GM23338 (cell line): ENCODE measurements at regions not wholly inside any gene's neighbourhood (a gene's known extent, or its start where the extent isn't known, plus 50 kb on each side); places are given as distances from the start of the nearest gene placed in this dataset.

Source experiments
- ATAC-seq: fragments of 200-7000 bp; cut with Tn5 transposase; 3 replicates; pipeline ENCODE4 v1.9.1; 2020
- DNase-seq: peaks from one replicate; pipeline ENCODE4 v3.0.0-alpha.2; 2015; ENCODE audit warnings: low spot score
- H2AFZ ChIP-seq: fragments of 200-600 bp; sonication (generic); 2 replicates; pipeline ENCODE4 v1.8.0; 2016; ENCODE audit warnings: antibody characterized with exemption, mild to moderate bottlenecking, moderate library complexity
- H3F3A ChIP-seq: fragments of 200-600 bp; sonication (generic); replicated peaks from 2 replicates; pipeline ENCODE4 v1.8.0; 2017; ENCODE audit warnings: antibody characterized with exemption, mixed run types, low read depth
- H3K27ac ChIP-seq: fragments of 200-600 bp; sonication (generic); 2 replicates; pipeline ENCODE4 v1.6.1; 2016; ENCODE audit warnings: low read depth
- H3K27me3 ChIP-seq: fragments of 200-600 bp; sonication (generic); 2 replicates; pipeline ENCODE4 v1.8.0; 2016; ENCODE audit warnings: mild to moderate bottlenecking, mixed run types, moderate library complexity; ENCODE audit not compliant: insufficient read depth
- H3K36me3 ChIP-seq: fragments of 200-600 bp; sonication (generic); 2 replicates; pipeline ENCODE4 v1.8.0; 2016; ENCODE audit warnings: mild to moderate bottlenecking; ENCODE audit not compliant: insufficient read depth
- H3K4me1 ChIP-seq: fragments of 200-600 bp; sonication (generic); 2 replicates; pipeline ENCODE4 v1.8.0; 2016; ENCODE audit warnings: mild to moderate bottlenecking, moderate library complexity; ENCODE audit not compliant: insufficient read depth
- H3K4me2 ChIP-seq: fragments of 200-600 bp; sonication (generic); 2 replicates; pipeline ENCODE4 v1.7.1; 2017; ENCODE audit warnings: mixed run types
- H3K4me3 ChIP-seq: fragments of 200-600 bp; sonication (generic); 2 replicates; pipeline ENCODE4 v1.6.1; 2016; ENCODE audit warnings: mixed run types
- H3K79me2 ChIP-seq: fragments of 200-600 bp; sonication (generic); replicated peaks from 2 replicates; pipeline ENCODE4 v1.8.0; 2017; ENCODE audit warnings: mild to moderate bottlenecking; ENCODE audit not compliant: insufficient read depth
- H3K9me2 ChIP-seq: fragments of 200-600 bp; sonication (generic); 2 replicates; pipeline ENCODE4 v1.8.0; 2017; ENCODE audit not compliant: insufficient read depth
- H4K20me1 ChIP-seq: fragments of 200-600 bp; sonication (generic); replicated peaks from 2 replicates; pipeline ENCODE4 v1.8.0; 2017; ENCODE audit warnings: mild to moderate bottlenecking; ENCODE audit not compliant: insufficient read depth
- H3K27ac Mint-ChIP-seq: 2 replicates; pipeline ENCODE4 v1.8.0; 2020; ENCODE audit warnings: inconsistent platforms, mild to moderate bottlenecking, moderate library complexity, mixed read lengths
- H3K27me3 Mint-ChIP-seq: 3 replicates; pipeline ENCODE4 v1.8.0; 2022; ENCODE audit warnings: low read depth, mild to moderate bottlenecking, moderate library complexity, mixed read lengths, inconsistent platforms; ENCODE audit not compliant: insufficient read depth, poor library complexity
- H3K36me3 Mint-ChIP-seq: 3 replicates; pipeline ENCODE4 v1.8.0; 2021; ENCODE audit warnings: low read depth, mild to moderate bottlenecking, inconsistent platforms, moderate library complexity, mixed read lengths
- H3K4me1 Mint-ChIP-seq: 3 replicates; pipeline ENCODE4 v1.8.0; 2020; ENCODE audit warnings: mild to moderate bottlenecking, inconsistent platforms, mixed read lengths
- H3K4me3 Mint-ChIP-seq: 3 replicates; pipeline ENCODE4 v1.8.0; 2021; ENCODE audit warnings: moderate library complexity, mild to moderate bottlenecking, inconsistent platforms, mixed read lengths
- H3K9me3 Mint-ChIP-seq: 3 replicates; pipeline ENCODE4 v1.8.0; 2020; ENCODE audit warnings: moderate library complexity, mild to moderate bottlenecking, inconsistent platforms, mixed read lengths
- CREB1 ChIP-seq: fragments of 250-450 bp; sonication (Bioruptor Pico); IDR thresholded peaks from 2 replicates; pipeline ENCODE4 v1.5.0; 2020; ENCODE audit warnings: low read depth, mild to moderate bottlenecking, moderate library complexity
- CTCF ChIP-seq, 2 experiments: fragments of 200-600 bp in 1 of 2; sonication (generic) in 1 of 2; conservative IDR thresholded peaks; 2 replicates each; pipeline versions ENCODE4 v1.5.1 to v1.6.1; 2016 to 2017; ENCODE audit warnings: antibody characterized with exemption in 2 of 2, low read depth in 2 of 2, mild to moderate bottlenecking in 2 of 2, moderate library complexity in 1 of 2
- ETS1 ChIP-seq: IDR thresholded peaks from 2 replicates; pipeline ENCODE4 v1.6.1; 2016; ENCODE audit warnings: antibody characterized with exemption
- EZH2 ChIP-seq: fragments of 200-600 bp; sonication (generic); IDR thresholded peaks from one replicate; pipeline ENCODE4 v1.8.0; 2017; ENCODE audit warnings: antibody characterized with exemption, mild to moderate bottlenecking, low read depth; ENCODE audit not compliant: unreplicated experiment
- EZH2phosphoT487 ChIP-seq: fragments of 200-600 bp; sonication (generic); IDR thresholded peaks from one replicate; pipeline ENCODE4 v1.8.1; 2018; ENCODE audit warnings: antibody characterized with exemption; ENCODE audit not compliant: unreplicated experiment
- JUNB ChIP-seq: IDR thresholded peaks from one replicate; pipeline ENCODE4 v1.6.1; 2016; ENCODE audit warnings: antibody characterized with exemption; ENCODE audit not compliant: unreplicated experiment
- REST ChIP-seq: IDR thresholded peaks from one replicate; pipeline ENCODE4 v1.6.1; 2018; ENCODE audit warnings: antibody characterized with exemption; ENCODE audit not compliant: unreplicated experiment
- STAT1 ChIP-seq: IDR thresholded peaks from one replicate; pipeline ENCODE4 v1.6.1; 2016; ENCODE audit warnings: antibody characterized with exemption; ENCODE audit not compliant: unreplicated experiment
- ZNF331 ChIP-seq: fragments of 250-450 bp; sonication (Bioruptor Pico); IDR thresholded peaks from 2 replicates; pipeline ENCODE4 v1.5.0; 2020; ENCODE audit warnings: low read depth, mild to moderate bottlenecking, moderate library complexity
- ZNF462 ChIP-seq: fragments of 250-450 bp; sonication (Bioruptor Pico); IDR thresholded peaks from 2 replicates; pipeline ENCODE4 v1.5.0; 2020; ENCODE audit warnings: mild to moderate bottlenecking, moderate library complexity

GRCh38 chr18:24584205-24584604 is 123.8 kb downstream of the HRH4 start:
- Mint-ChIP-seq H3K9me3 (no peaks in the 10 kb centered on the region), H3K4me1 (peaks cover 37% of the 10 kb centered on the region), H3K27ac (no peak overlapping the region), H3K36me3 (no peaks in the 10 kb centered on the region), H3K4me3 (no peak overlapping the region), H3K27me3 (peaks cover 2% of the 10 kb centered on the region)
- TF ChIP-seq ZNF331 (CRISPR knock-in tag) (no peak), STAT1 (no peak), CREB1 (CRISPR knock-in tag) (no peak), EZH2 (no peak), EZH2phosphoT487 (no peak), CTCF (conservative IDR thresholded peaks at IDR 0.05; ENCODE audit: low read depth in 2 of 2) (no peak), JUNB (no peak), REST (no peak), ZNF462 (CRISPR knock-in tag) (no peak), ETS1 (no peak)
- peaks cover 32% of the 10 kb centered on the region for H3K4me1 ChIP-seq
- DNase-seq: no peak
- H3K9me2 ChIP-seq: peaks cover 9% of the 10 kb centered on the region; the same call in 1 of the 2 replicates
- H3F3A ChIP-seq: no peaks in the 10 kb centered on the region
- no peaks in the 10 kb centered on the region for H3K79me2 ChIP-seq
- no peaks in the 10 kb centered on the region for H3K27me3 ChIP-seq
- no peaks in the 10 kb centered on the region for H4K20me1 ChIP-seq
- H3K4me2 ChIP-seq: peak overlapping the region; percentile 12; the same call in 1 of the 2 replicates
- H3K4me3 ChIP-seq: no peak overlapping the region
- ATAC-seq: no peak
- no peak overlapping the region for H2AFZ ChIP-seq
- no peaks in the 10 kb centered on the region; the same call in 1 of the 2 replicates for H3K36me3 ChIP-seq
- H3K27ac ChIP-seq: peak overlapping the region; percentile 56; the same call in 1 of the 2 replicates
